ENCODE measurements at regions not wholly inside any gene's neighbourhood (a gene's known extent, or its start where the extent isn't known, plus 50 kb on each side); places are given as distances from the start of the nearest gene placed in this dataset.

- no peak for DNase-seq (ENCODE audit: low read depth)
- H3K4me3 ChIP-seq (ENCODE audit: low read depth, low read length), result no peak overlapping the region
- no peak for TF ChIP-seq CTCF (IDR thresholded peaks at IDR 0.05; ENCODE audit: low read depth, low read length, missing control alignments)
Measured at GRCh38 chr18:63043516-63043915, 276.1 kb downstream of the BCL2 start.

GRCh38 chr18:63042351-63042750 lies 277.2 kb downstream of the BCL2 start:
- H3K4me3 ChIP-seq (ENCODE audit: low read depth, low read length), result no peak overlapping the region
- DNase-seq (ENCODE audit: low read depth), result no peak
- TF ChIP-seq CTCF (IDR thresholded peaks at IDR 0.05; ENCODE audit: low read depth, low read length, missing control alignments), result no peak

- no peak overlapping the region for H3K4me3 ChIP-seq (ENCODE audit: low read depth, low read length)
- TF ChIP-seq CTCF (IDR thresholded peaks at IDR 0.05; ENCODE audit: low read depth, low read length, missing control alignments), result no peak
- DNase-seq (ENCODE audit: low read depth), result peak; percentile 43
Measured at GRCh38 chr18:63040788-63041410, 278.7 kb downstream of the BCL2 start.

- H3K4me3 ChIP-seq (ENCODE audit: low read depth, low read length), result no peak overlapping the region
- TF ChIP-seq CTCF (IDR thresholded peaks at IDR 0.05; ENCODE audit: low read depth, low read length, missing control alignments), result no peak
- no peak for DNase-seq (ENCODE audit: low read depth)
Measured at GRCh38 chr18:63037491-63037890, 282.1 kb downstream of the BCL2 start.

GRCh38 chr18:63031375-63031774 lies 288.2 kb downstream of the BCL2 start:
- H3K4me3 ChIP-seq (ENCODE audit: low read depth, low read length), result no peak overlapping the region
- DNase-seq (ENCODE audit: low read depth), result no peak
- TF ChIP-seq CTCF (IDR thresholded peaks at IDR 0.05; ENCODE audit: low read depth, low read length, missing control alignments), result no peak
